SU-DHL-6 (cell line): ENCODE measurements at regions not wholly inside any gene's neighbourhood (a gene's known extent, or its start where the extent isn't known, plus 50 kb on each side); places are given as distances from the start of the nearest gene placed in this dataset.

Experiments
- H2AFZ ChIP-seq: fragments of 200-600 bp; sonication (generic); 2 replicates; pipeline ENCODE4 v1.6.1; 2014; ENCODE audit warnings: low read depth, mild to moderate bottlenecking, moderate library complexity, mixed read lengths, antibody characterized with exemption, low read length; ENCODE audit not compliant: severe bottlenecking
- H3F3A ChIP-seq: fragments of 200-600 bp; shearing (Covaris generic); 2 replicates; pipeline ENCODE4 v1.6.0; 2016; ENCODE audit warnings: antibody characterized with exemption, mild to moderate bottlenecking; ENCODE audit not compliant: insufficient read depth
- H3K27ac ChIP-seq: fragments of 200-600 bp; sonication (generic); 2 replicates; pipeline ENCODE4 v1.5.1; 2016; ENCODE audit warnings: low read depth, mild to moderate bottlenecking, low read length, moderate library complexity, mixed read lengths
- H3K27me3 ChIP-seq: fragments of 200-600 bp; sonication (generic), shearing (Covaris generic); 2 replicates; pipeline ENCODE4 v1.6.0; 2014; ENCODE audit warnings: mild to moderate bottlenecking, low read length
- H3K36me3 ChIP-seq: fragments of 200-600 bp; sonication (generic); 2 replicates; pipeline ENCODE4 v1.6.1; 2014; ENCODE audit warnings: mild to moderate bottlenecking, low read length, mixed read lengths
- H3K4me2 ChIP-seq: fragments of 300-600, 200-600 bp; shearing (Covaris generic), sonication (generic); 2 replicates; pipeline ENCODE4 v1.6.0; 2014; ENCODE audit warnings: low read length, low read depth, mild to moderate bottlenecking; ENCODE audit not compliant: poor library complexity, severe bottlenecking
- H3K4me3 ChIP-seq: fragments of 200-600 bp; sonication (generic); 2 replicates; pipeline ENCODE4 v1.5.1; 2014; ENCODE audit warnings: antibody characterized with exemption, low read length, mild to moderate bottlenecking, mixed read lengths; ENCODE audit not compliant: insufficient read depth, poor library complexity, severe bottlenecking
- H3K79me2 ChIP-seq: fragments of 200-600 bp; sonication (generic); 2 replicates; pipeline ENCODE4 v1.6.1; 2014; ENCODE audit warnings: mild to moderate bottlenecking, low read length, moderate library complexity; ENCODE audit not compliant: insufficient read depth
- H3K9ac ChIP-seq: fragments of 200-600 bp; sonication (generic); 2 replicates; pipeline ENCODE4 v1.7.0; 2014; ENCODE audit warnings: mild to moderate bottlenecking, low read length
- H3K9me2 ChIP-seq: fragments of 200-600 bp; sonication (generic); replicated peaks from 2 replicates; pipeline ENCODE4 v1.6.1; 2014; ENCODE audit warnings: low read length; ENCODE audit not compliant: insufficient read depth
- H3K9me3 ChIP-seq: fragments of 200-600 bp; sonication (generic); 2 replicates; pipeline ENCODE4 v1.6.1; 2014; ENCODE audit warnings: low read length, mixed read lengths; ENCODE audit not compliant: insufficient read depth
- H4K20me1 ChIP-seq: fragments of 200-600 bp; sonication (generic); 2 replicates; pipeline ENCODE4 v1.6.1; 2014; ENCODE audit warnings: low read depth, mild to moderate bottlenecking, antibody characterized with exemption, low read length, moderate library complexity, mixed read lengths
- CTCF ChIP-seq: fragments of 200-600 bp; sonication (generic); IDR thresholded peaks from one replicate; pipeline ENCODE4 v1.5.1; 2017; ENCODE audit warnings: antibody characterized with exemption, mild to moderate bottlenecking, low read length, moderate library complexity; ENCODE audit not compliant: insufficient read depth, poor library complexity, severe bottlenecking
- EZH2phosphoT487 ChIP-seq: fragments of 200-600 bp; sonication (generic), shearing (Covaris generic); conservative IDR thresholded peaks from 2 replicates; pipeline ENCODE4 v1.6.1; 2018; ENCODE audit warnings: mild to moderate bottlenecking, antibody characterized with exemption, low read length, moderate library complexity, mixed read lengths

DNA sequence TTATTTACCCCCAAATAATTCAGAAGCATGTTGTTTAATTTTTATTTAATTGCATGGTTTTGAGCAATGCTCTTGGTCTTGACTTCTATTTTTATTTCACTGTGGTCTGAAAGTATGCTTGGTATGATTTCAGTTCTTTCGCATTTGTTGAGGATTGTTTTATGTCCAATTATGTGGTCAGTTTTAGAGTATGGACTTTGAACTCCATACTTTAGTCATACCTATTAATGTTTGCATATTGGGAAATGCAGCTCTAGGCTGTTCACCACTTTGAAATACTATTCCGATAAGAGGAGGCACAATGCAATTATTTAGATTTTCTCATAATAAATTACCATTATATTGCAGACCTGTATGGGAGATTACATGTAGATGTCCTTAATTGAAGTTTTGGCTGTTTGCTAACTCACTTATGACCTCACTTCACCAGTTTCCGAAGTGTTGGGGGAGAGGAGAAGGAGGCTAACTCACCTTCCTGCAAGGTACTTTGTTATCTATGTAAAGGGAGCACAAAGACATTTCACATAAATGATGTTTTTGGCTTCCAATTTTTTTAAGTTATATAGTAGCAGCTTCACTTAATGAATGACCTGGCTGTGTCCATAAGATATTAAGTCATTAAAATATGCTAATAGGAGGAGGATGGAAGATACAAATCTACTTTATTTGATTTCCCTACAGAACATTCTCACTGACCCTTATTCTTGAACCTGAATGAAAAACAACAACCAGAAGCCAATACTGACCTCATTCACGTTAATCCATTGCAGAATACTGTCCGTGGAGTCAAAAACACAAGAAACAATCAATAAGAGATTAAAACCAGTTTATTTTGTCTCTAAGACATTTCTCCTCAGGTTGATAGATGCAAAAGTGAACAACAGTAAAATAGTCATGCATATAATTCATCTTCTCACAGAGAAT, 970.3 kb upstream of the ARRDC3 start:
- Histone ChIP-seq H3K9ac (no peak overlapping the region), H2AFZ (no peak overlapping the region), H3K4me2 (no peak overlapping the region), H3F3A (no peaks in the 10 kb centered on the region), H3K9me3 (no peaks in the 10 kb centered on the region), H3K36me3 (no peaks in the 10 kb centered on the region), H3K9me2 (no peaks in the 10 kb centered on the region), H3K27ac (no peak overlapping the region), H3K79me2 (no peaks in the 10 kb centered on the region), H3K27me3 (no peaks in the 10 kb centered on the region), H3K4me3 (no peak overlapping the region), H4K20me1 (no peaks in the 10 kb centered on the region)
- TF ChIP-seq CTCF, result no peak
- TF ChIP-seq EZH2phosphoT487, result no peak

GRCh38 chr5:92337772-92338234, 954.7 kb upstream of the ARRDC3 start:
- Histone ChIP-seq H3K27ac (no peak overlapping the region), H3F3A (no peaks in the 10 kb centered on the region), H3K27me3 (no peaks in the 10 kb centered on the region), H3K9me2 (no peaks in the 10 kb centered on the region), H3K79me2 (no peaks in the 10 kb centered on the region), H3K4me2 (no peak overlapping the region), H3K36me3 (no peaks in the 10 kb centered on the region), H3K4me3 (no peak overlapping the region), H3K9ac (no peak overlapping the region), H3K9me3 (no peaks in the 10 kb centered on the region), H2AFZ (no peak overlapping the region), H4K20me1 (no peaks in the 10 kb centered on the region)
- TF ChIP-seq CTCF (no peak), EZH2phosphoT487 (no peak)

DNA sequence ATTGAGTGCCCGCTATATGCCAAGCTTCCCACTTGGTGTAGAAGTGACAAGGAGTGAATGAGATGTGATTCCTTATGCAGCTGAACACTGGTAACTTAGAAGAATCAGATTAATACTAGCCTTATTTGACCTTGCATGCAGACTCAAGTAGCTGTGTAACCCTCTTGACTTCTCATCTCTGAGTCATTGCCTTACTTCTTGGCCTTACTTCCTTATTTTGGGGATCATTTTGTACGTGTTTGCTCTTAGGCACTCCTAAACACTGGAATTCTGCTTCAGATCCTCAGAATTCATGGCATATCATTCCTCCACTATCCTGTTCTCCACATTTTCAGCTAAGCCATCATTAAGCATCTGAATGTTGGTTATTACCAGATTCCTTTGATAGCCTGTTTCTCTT, 948.9 kb upstream of the ARRDC3 start:
- H3K4me2 ChIP-seq, result no peak overlapping the region
- no peaks in the 10 kb centered on the region for H3F3A ChIP-seq
- no peaks in the 10 kb centered on the region for H4K20me1 ChIP-seq
- no peaks in the 10 kb centered on the region for H3K79me2 ChIP-seq
- H3K27me3 ChIP-seq, result no peaks in the 10 kb centered on the region
- TF ChIP-seq CTCF (no peak), EZH2phosphoT487 (no peak)
- H3K4me3 ChIP-seq, result no peak overlapping the region
- H3K9me2 ChIP-seq, result no peaks in the 10 kb centered on the region
- H3K27ac ChIP-seq, result no peak overlapping the region
- no peaks in the 10 kb centered on the region for H3K36me3 ChIP-seq
- no peak overlapping the region for H3K9ac ChIP-seq
- H3K9me3 ChIP-seq, result no peaks in the 10 kb centered on the region
- H2AFZ ChIP-seq, result no peak overlapping the region
